ENCODE measurements at regions not wholly inside any gene's neighbourhood (a gene's known extent, or its start where the extent isn't known, plus 50 kb on each side); places are given as distances from the start of the nearest gene placed in this dataset.
A peak's percentile ranks its signal among the peaks of the same experiment; 100 is the strongest.

- no peaks in the 10 kb centered on the region for H3K9me3 ChIP-seq (ENCODE audit: insufficient read depth, low read depth, low read length)
- no peaks in the 10 kb centered on the region for H3K36me3 ChIP-seq (ENCODE audit: insufficient read depth, low read length)
- no peak overlapping the region for H2AFZ ChIP-seq (ENCODE audit: low read depth, low read length)
- H4K20me1 ChIP-seq (ENCODE audit: insufficient read depth, low read length), result no peaks in the 10 kb centered on the region
- no peaks in the 10 kb centered on the region for H3K36me3 Mint-ChIP-seq (ENCODE audit: low read depth, unreplicated experiment)
- H3K9ac ChIP-seq (ENCODE audit: low read length), result no peak overlapping the region
- H3K79me2 ChIP-seq (ENCODE audit: insufficient read depth, low read length), result no peaks in the 10 kb centered on the region
- H3K27ac ChIP-seq (ENCODE audit: low read depth, low read length), result no peak overlapping the region
- no peak overlapping the region for H3K4me3 ChIP-seq (ENCODE audit: insufficient read depth, low read depth, low read length)
- H3K4me2 ChIP-seq (ENCODE audit: low read length), result no peak overlapping the region
- no peak for TF ChIP-seq CTCF (IDR thresholded peaks at IDR 0.05; ENCODE audit: insufficient read depth, low read depth, low read length)
- peak overlapping the region; percentile 43 for H3K27ac Mint-ChIP-seq (ENCODE audit: unreplicated experiment)
- H3K4me1 Mint-ChIP-seq (ENCODE audit: low read depth, unreplicated experiment), result peaks cover 2% of the 10 kb centered on the region
- H3K27me3 Mint-ChIP-seq (ENCODE audit: low read depth, unreplicated experiment), result no peaks in the 10 kb centered on the region
- no peaks in the 10 kb centered on the region for H3K4me1 ChIP-seq (ENCODE audit: insufficient read depth, low read length)
- H3K27me3 ChIP-seq (ENCODE audit: insufficient read depth, low read length), result no peaks in the 10 kb centered on the region
- H3K4me3 Mint-ChIP-seq (ENCODE audit: unreplicated experiment), result no peak overlapping the region
- FAIRE-seq, result no peak
- no peak for DNase-seq (ENCODE audit: low read depth)
- H3K9me3 Mint-ChIP-seq (ENCODE audit: unreplicated experiment), result no peaks in the 10 kb centered on the region
Observed at GRCh38 chrX:143455046-143455445, 62.2 kb downstream of the SPANXN3 start.

- H3K4me1 Mint-ChIP-seq (ENCODE audit: low read depth, unreplicated experiment), result no peaks in the 10 kb centered on the region
- DNase-seq (ENCODE audit: low read depth), result no peak
Observed at GRCh38 chrX:143437439-143437838, 79.8 kb downstream of the SPANXN3 start.

GRCh38 chrX:143435916-143436315 lies 81.4 kb downstream of the SPANXN3 start:
- Histone ChIP-seq H3K79me2 (ENCODE audit: insufficient read depth, low read length) (no peaks in the 10 kb centered on the region), H3K9me3 (ENCODE audit: insufficient read depth, low read depth, low read length) (no peaks in the 10 kb centered on the region), H3K4me2 (ENCODE audit: low read length) (no peak overlapping the region), H4K20me1 (ENCODE audit: insufficient read depth, low read length) (no peaks in the 10 kb centered on the region), H3K27me3 (ENCODE audit: insufficient read depth, low read length) (no peaks in the 10 kb centered on the region), H3K27ac (ENCODE audit: low read depth, low read length) (no peak overlapping the region), H3K4me3 (ENCODE audit: insufficient read depth, low read depth, low read length) (no peak overlapping the region), H2AFZ (ENCODE audit: low read depth, low read length) (no peak overlapping the region), H3K4me1 (ENCODE audit: insufficient read depth, low read length) (no peaks in the 10 kb centered on the region), H3K9ac (ENCODE audit: low read length) (no peak overlapping the region), H3K36me3 (ENCODE audit: insufficient read depth, low read length) (no peaks in the 10 kb centered on the region)
- no peak overlapping the region for H3K4me3 Mint-ChIP-seq (ENCODE audit: unreplicated experiment)
- H3K27me3 Mint-ChIP-seq (ENCODE audit: low read depth, unreplicated experiment), result no peaks in the 10 kb centered on the region
- peak; percentile 93 for FAIRE-seq
- no peak for TF ChIP-seq CTCF (IDR thresholded peaks at IDR 0.05; ENCODE audit: insufficient read depth, low read depth, low read length)
- TF ChIP-seq EZH2 (IDR thresholded peaks at IDR 0.05; ENCODE audit: insufficient read depth, low read length), result no peak
- no peak overlapping the region for H3K27ac Mint-ChIP-seq (ENCODE audit: unreplicated experiment)
- no peaks in the 10 kb centered on the region for H3K4me1 Mint-ChIP-seq (ENCODE audit: low read depth, unreplicated experiment)
- no peaks in the 10 kb centered on the region for H3K36me3 Mint-ChIP-seq (ENCODE audit: low read depth, unreplicated experiment)
- no peaks in the 10 kb centered on the region for H3K9me3 Mint-ChIP-seq (ENCODE audit: unreplicated experiment)
- no peak for DNase-seq (ENCODE audit: low read depth)

More at GRCh38 chrX:143437439-143437838, 79.8 kb downstream of the SPANXN3 start:
- no peak overlapping the region for H3K4me3 ChIP-seq (ENCODE audit: insufficient read depth, low read depth, low read length)
- H3K79me2 ChIP-seq (ENCODE audit: insufficient read depth, low read length), result no peaks in the 10 kb centered on the region
- H4K20me1 ChIP-seq (ENCODE audit: insufficient read depth, low read length), result no peaks in the 10 kb centered on the region
- no peak overlapping the region for H3K9ac ChIP-seq (ENCODE audit: low read length)
- no peak overlapping the region for H3K27ac ChIP-seq (ENCODE audit: low read depth, low read length)
- H3K36me3 ChIP-seq (ENCODE audit: insufficient read depth, low read length), result no peaks in the 10 kb centered on the region
- H3K27me3 Mint-ChIP-seq (ENCODE audit: low read depth, unreplicated experiment), result no peaks in the 10 kb centered on the region
- peak; percentile 65 for FAIRE-seq
- no peaks in the 10 kb centered on the region for H3K36me3 Mint-ChIP-seq (ENCODE audit: low read depth, unreplicated experiment)
- H3K9me3 Mint-ChIP-seq (ENCODE audit: unreplicated experiment), result peaks cover 3% of the 10 kb centered on the region
- H2AFZ ChIP-seq (ENCODE audit: low read depth, low read length), result no peak overlapping the region
- no peak overlapping the region for H3K4me2 ChIP-seq (ENCODE audit: low read length)
- TF ChIP-seq CTCF (IDR thresholded peaks at IDR 0.05; ENCODE audit: insufficient read depth, low read depth, low read length) (peak; percentile 20), EZH2 (IDR thresholded peaks at IDR 0.05; ENCODE audit: insufficient read depth, low read length) (no peak)
- H3K4me3 Mint-ChIP-seq (ENCODE audit: unreplicated experiment), result no peak overlapping the region
- no peaks in the 10 kb centered on the region for H3K9me3 ChIP-seq (ENCODE audit: insufficient read depth, low read depth, low read length)
- no peaks in the 10 kb centered on the region for H3K27me3 ChIP-seq (ENCODE audit: insufficient read depth, low read length)
- H3K4me1 ChIP-seq (ENCODE audit: insufficient read depth, low read length), result no peaks in the 10 kb centered on the region
- no peak overlapping the region for H3K27ac Mint-ChIP-seq (ENCODE audit: unreplicated experiment)
